ENCODE measurements at regions not wholly inside any gene's neighbourhood (a gene's known extent, or its start where the extent isn't known, plus 50 kb on each side); places are given as distances from the start of the nearest gene placed in this dataset.

DNA sequence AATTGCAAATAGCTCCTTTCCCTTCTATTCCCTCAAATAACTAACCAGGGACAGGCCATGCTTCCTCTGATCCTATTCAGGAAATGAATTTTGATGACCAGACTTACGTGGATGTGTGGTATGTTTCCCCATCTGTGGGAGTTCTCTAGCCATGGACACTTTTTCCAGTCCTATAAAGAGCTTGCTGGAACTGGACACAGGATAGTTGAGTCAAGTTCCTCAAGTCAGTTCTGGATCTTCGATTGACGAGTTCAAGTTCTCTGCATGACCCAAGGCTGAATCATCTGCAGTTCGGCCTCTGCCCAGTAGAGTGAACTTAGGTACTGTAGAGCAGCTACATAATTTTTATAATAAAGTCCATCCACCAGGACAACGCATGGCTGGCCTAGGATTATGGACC, 52.7 kb upstream of the CCND1 start:
- TF ChIP-seq, protein P1, sequence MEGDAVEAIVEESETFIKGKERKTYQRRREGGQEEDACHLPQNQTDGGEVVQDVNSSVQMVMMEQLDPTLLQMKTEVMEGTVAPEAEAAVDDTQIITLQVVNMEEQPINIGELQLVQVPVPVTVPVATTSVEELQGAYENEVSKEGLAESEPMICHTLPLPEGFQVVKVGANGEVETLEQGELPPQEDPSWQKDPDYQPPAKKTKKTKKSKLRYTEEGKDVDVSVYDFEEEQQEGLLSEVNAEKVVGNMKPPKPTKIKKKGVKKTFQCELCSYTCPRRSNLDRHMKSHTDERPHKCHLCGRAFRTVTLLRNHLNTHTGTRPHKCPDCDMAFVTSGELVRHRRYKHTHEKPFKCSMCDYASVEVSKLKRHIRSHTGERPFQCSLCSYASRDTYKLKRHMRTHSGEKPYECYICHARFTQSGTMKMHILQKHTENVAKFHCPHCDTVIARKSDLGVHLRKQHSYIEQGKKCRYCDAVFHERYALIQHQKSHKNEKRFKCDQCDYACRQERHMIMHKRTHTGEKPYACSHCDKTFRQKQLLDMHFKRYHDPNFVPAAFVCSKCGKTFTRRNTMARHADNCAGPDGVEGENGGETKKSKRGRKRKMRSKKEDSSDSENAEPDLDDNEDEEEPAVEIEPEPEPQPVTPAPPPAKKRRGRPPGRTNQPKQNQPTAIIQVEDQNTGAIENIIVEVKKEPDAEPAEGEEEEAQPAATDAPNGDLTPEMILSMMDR (conservative IDR thresholded peaks at IDR 0.05; ENCODE audit: low read depth, low read length) = peak; percentile 38
- TF ChIP-seq SMC3 (IDR thresholded peaks at IDR 0.05; ENCODE audit: low read depth, low read length) (0 out of 2 replicates have a peak, but pooled peaks have one; percentile 21), CHD1 (IDR thresholded peaks at IDR 0.05; ENCODE audit: low read depth, low read length) (no peak), FOS (IDR thresholded peaks at IDR 0.05; ENCODE audit: low read depth, low read length) (peak; percentile 31; the same call in 1 of the 2 replicates), RAD21 (IDR thresholded peaks at IDR 0.05; ENCODE audit: low read length) (peak; percentile 36), MXI1 (IDR thresholded peaks at IDR 0.05; ENCODE audit: borderline replicate concordance, low read depth, low read length) (no peak), RFX5 (IDR thresholded peaks at IDR 0.05; ENCODE audit: low read depth, low read length) (no peak), CEBPB (IDR thresholded peaks at IDR 0.05; ENCODE audit: low read depth, low read length) (no peak), BHLHE40 (IDR thresholded peaks at IDR 0.05; ENCODE audit: low read depth, low read length) (no peak)
- TF ChIP-seq, protein P2, sequence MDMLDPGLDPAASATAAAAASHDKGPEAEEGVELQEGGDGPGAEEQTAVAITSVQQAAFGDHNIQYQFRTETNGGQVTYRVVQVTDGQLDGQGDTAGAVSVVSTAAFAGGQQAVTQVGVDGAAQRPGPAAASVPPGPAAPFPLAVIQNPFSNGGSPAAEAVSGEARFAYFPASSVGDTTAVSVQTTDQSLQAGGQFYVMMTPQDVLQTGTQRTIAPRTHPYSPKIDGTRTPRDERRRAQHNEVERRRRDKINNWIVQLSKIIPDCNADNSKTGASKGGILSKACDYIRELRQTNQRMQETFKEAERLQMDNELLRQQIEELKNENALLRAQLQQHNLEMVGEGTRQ (IDR thresholded peaks at IDR 0.05; ENCODE audit: low read depth, low read length) = no peak
- TF ChIP-seq, protein P3, sequence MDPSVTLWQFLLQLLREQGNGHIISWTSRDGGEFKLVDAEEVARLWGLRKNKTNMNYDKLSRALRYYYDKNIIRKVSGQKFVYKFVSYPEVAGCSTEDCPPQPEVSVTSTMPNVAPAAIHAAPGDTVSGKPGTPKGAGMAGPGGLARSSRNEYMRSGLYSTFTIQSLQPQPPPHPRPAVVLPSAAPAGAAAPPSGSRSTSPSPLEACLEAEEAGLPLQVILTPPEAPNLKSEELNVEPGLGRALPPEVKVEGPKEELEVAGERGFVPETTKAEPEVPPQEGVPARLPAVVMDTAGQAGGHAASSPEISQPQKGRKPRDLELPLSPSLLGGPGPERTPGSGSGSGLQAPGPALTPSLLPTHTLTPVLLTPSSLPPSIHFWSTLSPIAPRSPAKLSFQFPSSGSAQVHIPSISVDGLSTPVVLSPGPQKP (IDR thresholded peaks at IDR 0.05; ENCODE audit: borderline replicate concordance, low read depth, low read length) = no peak
- no peak overlapping the region for H4K91ac ChIP-seq (ENCODE audit: insufficient read depth, low read depth, low read length)
- no peak overlapping the region for H4K5ac ChIP-seq (ENCODE audit: low read depth, low read length)
- intact Hi-C loops (cut with micrococcal nuclease) = no loop called here
- H3K4me2 ChIP-seq (ENCODE audit: low read depth, low read length) = no peak overlapping the region
- peak overlapping the region; percentile 41 for H2BK5ac ChIP-seq (ENCODE audit: low read depth, low read length, poor library complexity, severe bottlenecking)
- ChIA-PET POLR2A (ENCODE audit: unreplicated experiment) (no interaction called here), CTCF (interaction anchor here (0.6 kb wide), 1 partner anchor 235 kb away, joined by 4 read pairs; no protein-coding TSS in a partner anchor)
- peak overlapping the region in 1 of 2 experiments; percentile 71; a peak in 1 of 4 replicates for H4K8ac ChIP-seq (ENCODE audit: low read depth in 2 of 2, low read length in 2 of 2)
- H3K36me3 ChIP-seq (ENCODE audit: control insufficient read depth, insufficient read depth, low read length) = no peaks in the 10 kb centered on the region
- in situ Hi-C loops (cut with MboI; ENCODE audit: low sequenced_read_pairs) = no loop called here
- BruUV-seq (replicated peaks) = no TSS peak
- peaks cover 2% of the 10 kb centered on the region; the same call in 1 of the 2 replicates for H3K9me3 ChIP-seq (ENCODE audit: control insufficient read depth, insufficient read depth, low read length)
- H2BK20ac ChIP-seq (ENCODE audit: low read depth, low read length) = peak overlapping the region; percentile 72; the same call in 1 of the 2 replicates
- H2AK5ac ChIP-seq (ENCODE audit: low read depth, low read length) = no peak overlapping the region
- ATAC-seq (ENCODE audit: low read depth) = peak; percentile 90
- H4K20me1 ChIP-seq (ENCODE audit: insufficient read depth, low read length) = no peaks in the 10 kb centered on the region
- H3K9me1 ChIP-seq (ENCODE audit: insufficient read depth, low read length) = peaks cover 9% of the 10 kb centered on the region
- H3K4ac ChIP-seq (ENCODE audit: low read depth, low read length) = peak overlapping the region; percentile 51; the same call in 1 of the 2 replicates
- H2BK15ac ChIP-seq (ENCODE audit: low read depth, low read length) = peak overlapping the region; percentile 53; the same call in 1 of the 3 replicates
- DNase-seq = peak; percentile 87
- no peaks in the 10 kb centered on the region for H3K27me3 ChIP-seq (ENCODE audit: control insufficient read depth, insufficient read depth, low read length)
- no peak overlapping the region; the same call in 1 of the 2 replicates for H3K18ac ChIP-seq (ENCODE audit: low read depth, low read length)
- H2BK120ac ChIP-seq (ENCODE audit: low read depth, low read length) = peak overlapping the region; percentile 69; the same call in 1 of the 2 replicates
- H3K56ac ChIP-seq (ENCODE audit: extremely low read depth, insufficient read depth, low read length) = no peak overlapping the region
- H2AFZ ChIP-seq (replicated peaks; ENCODE audit: low read length, poor library complexity) = no peak overlapping the region
- H3K14ac ChIP-seq (replicated peaks; ENCODE audit: low read depth, low read length) = peak overlapping the region; percentile 75; the same call in 1 of the 2 replicates
- H3K27ac ChIP-seq (ENCODE audit: insufficient read depth, low read length) = no peak overlapping the region
- H3K4me3 ChIP-seq (ENCODE audit: insufficient read depth, low read depth, low read length) = no peak overlapping the region
- no peak overlapping the region for H3K9ac ChIP-seq (ENCODE audit: low read depth, low read length)
- H3K79me1 ChIP-seq (ENCODE audit: low read depth in 1 of 2, low read length in 2 of 2) = 0 out of 4 replicates have a peak, but pooled peaks cover 0 to 4% of the 10 kb centered on the region in 2 experiments
- H3K23ac ChIP-seq (ENCODE audit: low read depth, low read length) = no peak overlapping the region
- H3K4me1 ChIP-seq (ENCODE audit: control insufficient read depth, insufficient read depth, low read length) = peaks cover 8% of the 10 kb centered on the region; the same call in 1 of the 2 replicates
- H2AK9ac ChIP-seq (replicated peaks; ENCODE audit: low read depth, low read length, poor library complexity) = no peak overlapping the region
- dilution Hi-C loops (cut with HindIII; ENCODE audit: low sequenced_read_pairs, unreplicated experiment) = no loop called here
- WGBS, 2 experiments (ENCODE audit: extremely low coverage in 2 of 2, insufficient read length in 1 of 2) = 0% methylated on average over 1 of the region's 5 CpGs; no CpG with 5 or more reads in 1 of the 2 experiments

Measured in IMR-90 (cell line).